Stimulated activated naive CD8-positive, alpha-beta T cell treated with anti-CD3 and anti-CD28 coated beads, Interleukin-15, Interleukin-2, amounts not matched to agents 100 ng/mL and 50 ng/mL, for 24 hours (primary cell): ENCODE measurements at regions not wholly inside any gene's neighbourhood (a gene's known extent, or its start where the extent isn't known, plus 50 kb on each side); places are given as distances from the start of the nearest gene placed in this dataset.

Experiments
- H3K27ac Mint-ChIP-seq: one replicate; pipeline ENCODE4 v1.8.0; 2021; ENCODE audit warnings: mild to moderate bottlenecking, mixed read lengths
- H3K27me3 Mint-ChIP-seq: one replicate; pipeline ENCODE4 v1.8.0; 2021; ENCODE audit warnings: mixed read lengths
- H3K36me3 Mint-ChIP-seq: one replicate; pipeline ENCODE4 v1.8.0; 2021; ENCODE audit warnings: low read depth, mixed read lengths
- H3K4me1 Mint-ChIP-seq: one replicate; pipeline ENCODE4 v1.8.0; 2021; ENCODE audit warnings: low read depth, mixed read lengths
- H3K4me3 Mint-ChIP-seq: one replicate; pipeline ENCODE4 v1.8.0; 2021; ENCODE audit warnings: mild to moderate bottlenecking, mixed read lengths
- H3K9me3 Mint-ChIP-seq: one replicate; pipeline ENCODE4 v1.8.0; 2021; ENCODE audit warnings: mixed read lengths

- H3K27me3 Mint-ChIP-seq: no peaks in the 10 kb centered on the region
- H3K9me3 Mint-ChIP-seq: peaks cover 4% of the 10 kb centered on the region
- no peak overlapping the region for H3K4me3 Mint-ChIP-seq
- H3K4me1 Mint-ChIP-seq: no peaks in the 10 kb centered on the region
- no peak overlapping the region for H3K27ac Mint-ChIP-seq
- no peaks in the 10 kb centered on the region for H3K36me3 Mint-ChIP-seq
Observed at GRCh38 chr5:145210020-145210419, 625.1 kb downstream of the PRELID2 start.

GRCh38 chr5:145205546-145205945 lies 629.6 kb downstream of the PRELID2 start:
- Mint-ChIP-seq H3K4me3 (no peak overlapping the region), H3K27me3 (no peaks in the 10 kb centered on the region), H3K4me1 (no peaks in the 10 kb centered on the region), H3K27ac (no peak overlapping the region), H3K36me3 (no peaks in the 10 kb centered on the region), H3K9me3 (peaks cover 12% of the 10 kb centered on the region)

GRCh38 chr5:145204743-145205142 lies 630.4 kb downstream of the PRELID2 start:
- no peak overlapping the region for H3K27ac Mint-ChIP-seq
- H3K36me3 Mint-ChIP-seq: no peaks in the 10 kb centered on the region
- H3K9me3 Mint-ChIP-seq: peaks cover 8% of the 10 kb centered on the region

GRCh38 chr5:145203193-145203592 lies 631.9 kb downstream of the PRELID2 start:
- H3K27ac Mint-ChIP-seq: no peak overlapping the region
- H3K4me3 Mint-ChIP-seq: no peak overlapping the region
- no peaks in the 10 kb centered on the region for H3K27me3 Mint-ChIP-seq
- peaks cover 7% of the 10 kb centered on the region for H3K9me3 Mint-ChIP-seq
- H3K36me3 Mint-ChIP-seq: no peaks in the 10 kb centered on the region
- H3K4me1 Mint-ChIP-seq: no peaks in the 10 kb centered on the region

More at GRCh38 chr5:145204743-145205142, 630.4 kb downstream of the PRELID2 start:
- Mint-ChIP-seq H3K4me3 (no peak overlapping the region), H3K27me3 (no peaks in the 10 kb centered on the region), H3K4me1 (no peaks in the 10 kb centered on the region)

GRCh38 chr5:145198525-145199260 lies 636.4 kb downstream of the PRELID2 start:
- Mint-ChIP-seq H3K4me3 (no peak overlapping the region), H3K27me3 (no peaks in the 10 kb centered on the region), H3K9me3 (peaks cover 17% of the 10 kb centered on the region), H3K36me3 (no peaks in the 10 kb centered on the region), H3K27ac (no peak overlapping the region), H3K4me1 (no peaks in the 10 kb centered on the region)

GRCh38 chr5:145189746-145190145 lies 645.4 kb downstream of the PRELID2 start:
- Mint-ChIP-seq H3K36me3 (no peaks in the 10 kb centered on the region), H3K9me3 (peaks cover 3% of the 10 kb centered on the region), H3K27me3 (no peaks in the 10 kb centered on the region)

GRCh38 chr5:145180371-145180770 lies 654.8 kb downstream of the PRELID2 start:
- no peaks in the 10 kb centered on the region for H3K27me3 Mint-ChIP-seq

More at GRCh38 chr5:145189746-145190145, 645.4 kb downstream of the PRELID2 start:
- no peaks in the 10 kb centered on the region for H3K4me1 Mint-ChIP-seq
- no peak overlapping the region for H3K27ac Mint-ChIP-seq
- H3K4me3 Mint-ChIP-seq: no peak overlapping the region

GRCh38 chr5:145178641-145179523 lies 656.3 kb downstream of the PRELID2 start:
- Mint-ChIP-seq H3K4me3 (no peak overlapping the region), H3K27me3 (no peaks in the 10 kb centered on the region), H3K27ac (no peak overlapping the region)

More at GRCh38 chr5:145180371-145180770, 654.8 kb downstream of the PRELID2 start:
- Mint-ChIP-seq H3K4me1 (no peaks in the 10 kb centered on the region), H3K27ac (no peak overlapping the region), H3K4me3 (no peak overlapping the region), H3K9me3 (peaks cover 1% of the 10 kb centered on the region), H3K36me3 (no peaks in the 10 kb centered on the region)

GRCh38 chr5:145176041-145176440 lies 659.1 kb downstream of the PRELID2 start:
- Mint-ChIP-seq H3K27me3 (no peaks in the 10 kb centered on the region), H3K27ac (no peak overlapping the region)

More at GRCh38 chr5:145178641-145179523, 656.3 kb downstream of the PRELID2 start:
- Mint-ChIP-seq H3K9me3 (peaks cover 4% of the 10 kb centered on the region), H3K36me3 (no peaks in the 10 kb centered on the region), H3K4me1 (no peaks in the 10 kb centered on the region)

GRCh38 chr5:145166110-145166509 lies 669.0 kb downstream of the PRELID2 start:
- Mint-ChIP-seq H3K27ac (no peak overlapping the region), H3K9me3 (peaks cover 8% of the 10 kb centered on the region), H3K27me3 (no peaks in the 10 kb centered on the region), H3K36me3 (no peaks in the 10 kb centered on the region), H3K4me3 (no peak overlapping the region), H3K4me1 (no peaks in the 10 kb centered on the region)

More at GRCh38 chr5:145176041-145176440, 659.1 kb downstream of the PRELID2 start:
- Mint-ChIP-seq H3K4me3 (no peak overlapping the region), H3K9me3 (peaks cover 4% of the 10 kb centered on the region), H3K36me3 (no peaks in the 10 kb centered on the region), H3K4me1 (no peaks in the 10 kb centered on the region)

- Mint-ChIP-seq H3K4me3 (no peak overlapping the region), H3K9me3 (peaks cover 8% of the 10 kb centered on the region), H3K27ac (no peak overlapping the region), H3K4me1 (no peaks in the 10 kb centered on the region), H3K36me3 (no peaks in the 10 kb centered on the region), H3K27me3 (no peaks in the 10 kb centered on the region)
Observed at GRCh38 chr5:145163876-145164275, 671.3 kb downstream of the PRELID2 start.

- Mint-ChIP-seq H3K4me3 (no peak overlapping the region), H3K36me3 (no peaks in the 10 kb centered on the region), H3K27ac (no peak overlapping the region), H3K27me3 (no peaks in the 10 kb centered on the region), H3K9me3 (peaks cover 8% of the 10 kb centered on the region), H3K4me1 (no peaks in the 10 kb centered on the region)
Observed at GRCh38 chr5:145162626-145163025, 672.5 kb downstream of the PRELID2 start.

- Mint-ChIP-seq H3K27me3 (no peaks in the 10 kb centered on the region), H3K27ac (no peak overlapping the region), H3K36me3 (no peaks in the 10 kb centered on the region), H3K4me3 (no peak overlapping the region), H3K9me3 (peaks cover 3% of the 10 kb centered on the region), H3K4me1 (no peaks in the 10 kb centered on the region)
Observed at GRCh38 chr5:145161391-145161790, 673.8 kb downstream of the PRELID2 start.

GRCh38 chr5:145160679-145161078 lies 674.5 kb downstream of the PRELID2 start:
- Mint-ChIP-seq H3K9me3 (peaks cover 3% of the 10 kb centered on the region), H3K4me1 (no peaks in the 10 kb centered on the region), H3K27me3 (no peaks in the 10 kb centered on the region), H3K4me3 (no peak overlapping the region), H3K36me3 (no peaks in the 10 kb centered on the region), H3K27ac (no peak overlapping the region)

GRCh38 chr5:145158730-145159129 lies 676.4 kb downstream of the PRELID2 start:
- Mint-ChIP-seq H3K36me3 (no peaks in the 10 kb centered on the region), H3K4me3 (no peak overlapping the region), H3K9me3 (peaks cover 3% of the 10 kb centered on the region), H3K4me1 (no peaks in the 10 kb centered on the region), H3K27ac (no peak overlapping the region), H3K27me3 (no peaks in the 10 kb centered on the region)
